OCI-LY1 (cell line): ENCODE measurements at regions not wholly inside any gene's neighbourhood (a gene's known extent, or its start where the extent isn't known, plus 50 kb on each side); places are given as distances from the start of the nearest gene placed in this dataset.

Experiments
- H2AFZ ChIP-seq: fragments of 200-600 bp; sonication (generic), shearing (Covaris generic); 2 replicates; pipeline ENCODE4 v1.6.0; 2014; ENCODE audit warnings: antibody characterized with exemption, mild to moderate bottlenecking, low read length
- H3F3A ChIP-seq: fragments of 200-600 bp; sonication (generic), shearing (Covaris generic); 2 replicates; pipeline ENCODE4 v1.6.0; 2014; ENCODE audit warnings: mild to moderate bottlenecking, antibody characterized with exemption, low read length, moderate library complexity; ENCODE audit not compliant: insufficient read depth
- H3K27ac ChIP-seq: fragments of 200-600 bp; sonication (generic); 2 replicates; pipeline ENCODE4 v1.5.1; 2014; ENCODE audit warnings: low read length, mixed run types, mild to moderate bottlenecking, low read depth; ENCODE audit not compliant: poor library complexity, severe bottlenecking
- H3K27me3 ChIP-seq: fragments of 200-600 bp; sonication (generic); 2 replicates; pipeline ENCODE4 v1.6.0; 2014; ENCODE audit warnings: antibody characterized with exemption, mild to moderate bottlenecking, low read length, moderate library complexity; ENCODE audit not compliant: insufficient read depth
- H3K36me3 ChIP-seq: fragments of 200-600 bp; sonication (generic); 2 replicates; pipeline ENCODE4 v1.6.1; 2014; ENCODE audit warnings: mild to moderate bottlenecking, antibody characterized with exemption, low read length, moderate library complexity, mixed read lengths; ENCODE audit not compliant: insufficient read depth
- H3K4me1 ChIP-seq: fragments of 200-600 bp; sonication (generic); 2 replicates; pipeline ENCODE4 v1.5.1; 2014; ENCODE audit warnings: mild to moderate bottlenecking, low read length, moderate library complexity; ENCODE audit not compliant: insufficient read depth, severe bottlenecking
- H3K4me2 ChIP-seq: fragments of 200-600 bp; sonication (generic), shearing (Covaris generic); 2 replicates; pipeline ENCODE4 v1.6.1; 2014; ENCODE audit warnings: low read length
- H3K4me3 ChIP-seq: fragments of 200-600 bp; sonication (generic); 2 replicates; pipeline ENCODE4 v1.5.1; 2014; ENCODE audit warnings: low read length, low read depth, mild to moderate bottlenecking, mixed read lengths; ENCODE audit not compliant: poor library complexity, severe bottlenecking
- H3K79me2 ChIP-seq: fragments of 200-600 bp; shearing (Covaris generic); 2 replicates; pipeline ENCODE4 v1.6.1; 2016; ENCODE audit warnings: mixed run types, low read length, mixed read lengths; ENCODE audit not compliant: insufficient read depth
- H3K9ac ChIP-seq: fragments of 200-600 bp; sonication (generic), shearing (Covaris generic); 2 replicates; pipeline ENCODE4 v1.6.1; 2014; ENCODE audit warnings: mild to moderate bottlenecking, low read length, mixed read lengths
- H3K9me2 ChIP-seq: fragments of 200-600 bp; sonication (generic), shearing (Covaris generic); 2 replicates; pipeline ENCODE4 v1.6.1; 2014; ENCODE audit warnings: low read depth, mild to moderate bottlenecking, low read length, mixed read lengths
- H3K9me3 ChIP-seq: fragments of 200-600 bp; shearing (Covaris generic); 2 replicates; pipeline ENCODE4 v1.6.1; 2014; ENCODE audit warnings: low read length, mixed read lengths
- H4K20me1 ChIP-seq: fragments of 200-600 bp; sonication (generic), shearing (Covaris generic); 2 replicates; pipeline ENCODE4 v1.6.0; 2016; ENCODE audit warnings: mild to moderate bottlenecking, low read length; ENCODE audit not compliant: insufficient read depth
- EZH2 ChIP-seq: fragments of 200-600 bp; sonication (generic), shearing (Covaris generic); IDR thresholded peaks from 2 replicates; pipeline ENCODE4 v1.8.0; 2017; ENCODE audit warnings: borderline replicate concordance, mixed run types, mild to moderate bottlenecking, antibody characterized with exemption, low read length, moderate library complexity, mixed read lengths
- TF ChIP-seq, protein P1 (sequence below): fragments of 200-600 bp; sonication (generic), shearing (Covaris generic); IDR thresholded peaks from 2 replicates; pipeline ENCODE4 v1.5.1; 2017; ENCODE audit warnings: mild to moderate bottlenecking, antibody characterized with exemption, low read length, moderate library complexity, mixed read lengths

DNA sequence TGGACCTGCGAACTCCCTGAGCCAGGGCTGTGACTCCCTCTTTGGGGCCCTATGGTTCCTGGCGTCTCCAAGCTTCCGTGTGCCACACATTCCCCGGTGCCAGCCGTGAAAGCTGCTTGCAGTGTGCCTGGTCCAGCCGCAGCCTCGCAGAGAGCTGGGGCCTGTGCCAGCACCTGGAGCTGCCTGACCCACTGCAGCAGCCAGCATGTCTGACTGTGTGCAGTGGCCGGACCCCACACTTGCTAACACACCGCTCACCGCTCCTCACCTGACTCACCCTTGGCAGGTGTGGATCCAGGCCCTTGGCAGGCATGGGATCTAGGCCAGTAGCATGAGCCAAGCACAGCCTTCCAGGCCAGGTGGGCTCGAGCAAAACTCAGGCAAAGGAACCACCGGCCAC, 227.5 kb downstream of the OTOR start:
- Histone ChIP-seq H3K36me3 (no peaks in the 10 kb centered on the region), H3K9me2 (no peaks in the 10 kb centered on the region), H3K4me1 (no peaks in the 10 kb centered on the region), H3K79me2 (no peaks in the 10 kb centered on the region), H3K9ac (no peak overlapping the region), H2AFZ (no peak overlapping the region), H3K4me2 (no peak overlapping the region), H3K9me3 (no peaks in the 10 kb centered on the region), H3F3A (no peaks in the 10 kb centered on the region), H3K27ac (no peak overlapping the region), H4K20me1 (no peaks in the 10 kb centered on the region), H3K27me3 (no peaks in the 10 kb centered on the region), H3K4me3 (no peak overlapping the region)
- TF ChIP-seq EZH2: no peak
- TF ChIP-seq, protein P1, sequence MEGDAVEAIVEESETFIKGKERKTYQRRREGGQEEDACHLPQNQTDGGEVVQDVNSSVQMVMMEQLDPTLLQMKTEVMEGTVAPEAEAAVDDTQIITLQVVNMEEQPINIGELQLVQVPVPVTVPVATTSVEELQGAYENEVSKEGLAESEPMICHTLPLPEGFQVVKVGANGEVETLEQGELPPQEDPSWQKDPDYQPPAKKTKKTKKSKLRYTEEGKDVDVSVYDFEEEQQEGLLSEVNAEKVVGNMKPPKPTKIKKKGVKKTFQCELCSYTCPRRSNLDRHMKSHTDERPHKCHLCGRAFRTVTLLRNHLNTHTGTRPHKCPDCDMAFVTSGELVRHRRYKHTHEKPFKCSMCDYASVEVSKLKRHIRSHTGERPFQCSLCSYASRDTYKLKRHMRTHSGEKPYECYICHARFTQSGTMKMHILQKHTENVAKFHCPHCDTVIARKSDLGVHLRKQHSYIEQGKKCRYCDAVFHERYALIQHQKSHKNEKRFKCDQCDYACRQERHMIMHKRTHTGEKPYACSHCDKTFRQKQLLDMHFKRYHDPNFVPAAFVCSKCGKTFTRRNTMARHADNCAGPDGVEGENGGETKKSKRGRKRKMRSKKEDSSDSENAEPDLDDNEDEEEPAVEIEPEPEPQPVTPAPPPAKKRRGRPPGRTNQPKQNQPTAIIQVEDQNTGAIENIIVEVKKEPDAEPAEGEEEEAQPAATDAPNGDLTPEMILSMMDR: no peak

DNA sequence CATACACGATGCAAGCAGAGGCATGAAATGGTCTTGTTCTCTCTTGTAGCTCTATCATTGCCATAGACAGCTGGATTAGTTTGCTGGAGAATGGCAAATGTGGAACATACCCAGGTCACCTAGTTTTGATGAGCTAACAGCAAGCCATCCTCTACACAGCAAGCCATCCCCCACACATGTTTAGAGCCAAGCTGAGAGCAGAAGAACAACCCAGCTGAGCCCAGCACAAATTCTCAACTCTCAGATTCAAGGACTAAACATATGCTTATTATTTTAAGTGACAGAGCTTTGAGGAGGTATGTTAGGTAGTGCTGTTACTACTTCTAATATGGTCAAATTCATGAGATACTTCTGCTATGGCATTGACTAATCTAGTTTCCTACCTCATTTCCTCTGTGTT, 230.3 kb downstream of the OTOR start:
- Histone ChIP-seq H3F3A (no peaks in the 10 kb centered on the region), H3K9ac (no peak overlapping the region), H3K27me3 (no peaks in the 10 kb centered on the region), H2AFZ (no peak overlapping the region), H3K4me3 (no peak overlapping the region), H3K9me2 (no peaks in the 10 kb centered on the region), H3K4me1 (no peaks in the 10 kb centered on the region), H3K4me2 (no peak overlapping the region), H4K20me1 (no peaks in the 10 kb centered on the region), H3K36me3 (no peaks in the 10 kb centered on the region), H3K27ac (no peak overlapping the region), H3K79me2 (no peaks in the 10 kb centered on the region), H3K9me3 (no peaks in the 10 kb centered on the region)
- TF ChIP-seq EZH2: no peak
- TF ChIP-seq, protein P1: no peak

DNA sequence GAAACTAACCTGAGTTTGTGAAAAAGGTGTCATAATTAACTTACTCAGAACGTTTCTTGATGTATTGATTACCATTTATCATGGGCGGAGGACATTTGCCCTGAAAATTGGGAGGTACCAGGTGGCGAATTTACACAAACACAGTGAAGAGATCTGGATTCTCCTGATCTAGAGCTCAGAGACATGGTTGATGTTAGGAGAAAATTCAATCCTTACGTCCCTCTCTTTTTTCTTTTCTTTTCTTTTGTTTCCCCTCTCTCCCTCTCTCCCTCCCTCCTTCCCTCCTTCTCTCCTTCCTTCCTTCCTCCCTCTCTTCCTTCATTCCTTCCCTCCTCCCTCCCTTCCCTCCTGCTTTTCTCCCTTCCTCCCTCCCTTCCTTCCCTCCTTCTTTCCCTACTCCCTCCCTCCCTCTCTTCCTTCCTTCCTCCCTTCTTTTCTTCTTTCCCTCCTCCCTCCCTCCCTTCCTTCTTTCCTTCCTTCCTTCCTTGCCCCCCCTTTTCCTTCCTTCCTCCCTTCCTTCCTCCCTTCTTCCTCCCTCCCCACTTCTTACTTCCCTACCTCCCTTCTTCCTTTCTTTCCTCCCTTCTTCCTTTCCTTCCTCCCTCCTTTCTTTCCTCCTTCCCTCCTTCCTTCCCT, 234.1 kb downstream of the OTOR start:
- no peak overlapping the region for H3K4me2 ChIP-seq
- H3F3A ChIP-seq: no peaks in the 10 kb centered on the region
- no peak overlapping the region for H2AFZ ChIP-seq
- H3K9me2 ChIP-seq: no peaks in the 10 kb centered on the region
- H4K20me1 ChIP-seq: no peaks in the 10 kb centered on the region
- no peak overlapping the region for H3K9ac ChIP-seq
- H3K9me3 ChIP-seq: no peaks in the 10 kb centered on the region
- no peaks in the 10 kb centered on the region for H3K27me3 ChIP-seq
- H3K4me3 ChIP-seq: no peak overlapping the region
- H3K4me1 ChIP-seq: no peaks in the 10 kb centered on the region
- H3K27ac ChIP-seq: no peak overlapping the region
- H3K36me3 ChIP-seq: no peaks in the 10 kb centered on the region
- no peaks in the 10 kb centered on the region for H3K79me2 ChIP-seq
- no peak for TF ChIP-seq EZH2
- TF ChIP-seq, protein P1: no peak
